GM10266 (cell line): ENCODE measurements at regions not wholly inside any gene's neighbourhood (a gene's known extent, or its start where the extent isn't known, plus 50 kb on each side); places are given as distances from the start of the nearest gene placed in this dataset.

ENCODE experiments used
- DNase-seq: peaks from one replicate; pipeline ENCODE4 v3.0.0; 2012; ENCODE audit errors: extremely low spot score
- TF ChIP-seq, protein P1 (sequence below): IDR thresholded peaks from 2 replicates; pipeline ENCODE4 v1.5.1; 2012; ENCODE audit warnings: mild to moderate bottlenecking, low read depth; ENCODE audit not compliant: control insufficient read depth, insufficient read depth; ENCODE audit errors: missing control alignments

DNA sequence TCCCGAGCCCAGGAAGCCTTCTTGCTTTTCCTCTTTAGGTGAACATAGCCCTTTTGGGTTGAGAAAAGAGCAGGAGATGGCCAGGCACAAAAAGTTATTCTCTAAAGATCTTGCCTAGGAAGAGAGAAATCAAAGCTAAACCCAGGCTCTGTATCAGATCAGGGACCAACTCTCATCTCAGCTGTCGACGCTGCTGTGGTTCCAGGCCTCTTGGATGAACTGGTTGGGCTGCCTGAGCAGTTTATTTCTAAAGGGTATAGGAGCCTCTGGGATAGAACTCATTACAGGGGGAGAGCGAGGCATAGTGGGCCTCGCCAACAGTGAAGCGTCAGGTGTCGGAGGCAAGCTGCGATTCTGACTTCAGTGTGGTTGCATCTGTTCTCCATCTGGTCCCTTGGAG is 82.6 kb upstream of the F3 start:
- TF ChIP-seq, protein P1, sequence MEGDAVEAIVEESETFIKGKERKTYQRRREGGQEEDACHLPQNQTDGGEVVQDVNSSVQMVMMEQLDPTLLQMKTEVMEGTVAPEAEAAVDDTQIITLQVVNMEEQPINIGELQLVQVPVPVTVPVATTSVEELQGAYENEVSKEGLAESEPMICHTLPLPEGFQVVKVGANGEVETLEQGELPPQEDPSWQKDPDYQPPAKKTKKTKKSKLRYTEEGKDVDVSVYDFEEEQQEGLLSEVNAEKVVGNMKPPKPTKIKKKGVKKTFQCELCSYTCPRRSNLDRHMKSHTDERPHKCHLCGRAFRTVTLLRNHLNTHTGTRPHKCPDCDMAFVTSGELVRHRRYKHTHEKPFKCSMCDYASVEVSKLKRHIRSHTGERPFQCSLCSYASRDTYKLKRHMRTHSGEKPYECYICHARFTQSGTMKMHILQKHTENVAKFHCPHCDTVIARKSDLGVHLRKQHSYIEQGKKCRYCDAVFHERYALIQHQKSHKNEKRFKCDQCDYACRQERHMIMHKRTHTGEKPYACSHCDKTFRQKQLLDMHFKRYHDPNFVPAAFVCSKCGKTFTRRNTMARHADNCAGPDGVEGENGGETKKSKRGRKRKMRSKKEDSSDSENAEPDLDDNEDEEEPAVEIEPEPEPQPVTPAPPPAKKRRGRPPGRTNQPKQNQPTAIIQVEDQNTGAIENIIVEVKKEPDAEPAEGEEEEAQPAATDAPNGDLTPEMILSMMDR, result no peak
- DNase-seq, result no peak

DNA sequence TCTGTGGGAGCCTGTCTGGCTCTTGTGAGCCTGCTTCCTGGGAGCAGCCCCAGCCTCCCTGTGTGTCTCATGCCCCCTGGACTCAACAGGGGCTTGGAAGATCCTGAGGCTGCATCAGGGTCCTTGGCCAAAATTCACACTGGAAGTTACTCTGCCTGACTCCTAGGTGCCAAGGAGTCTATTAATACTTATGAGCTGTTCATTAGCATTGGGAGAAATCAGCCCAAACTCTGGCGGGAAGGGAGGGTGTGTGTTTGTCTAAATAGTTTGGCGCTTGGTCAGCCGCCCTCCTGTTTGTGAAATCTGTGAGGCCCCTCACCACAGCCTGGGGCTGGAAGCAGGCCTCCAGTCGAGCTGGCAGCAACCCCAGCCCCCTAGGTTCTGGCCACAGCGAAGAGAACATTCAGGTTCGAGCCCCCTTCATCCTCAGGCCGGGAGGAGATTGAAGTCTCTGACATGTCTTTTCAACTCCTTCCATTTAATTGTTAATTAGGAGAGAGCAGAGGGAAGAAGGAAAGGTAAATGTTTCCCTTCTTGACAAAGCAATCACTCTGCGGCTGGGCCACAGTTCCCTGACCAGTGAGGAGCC is 82.1 kb upstream of the F3 start:
- no peak for DNase-seq
- TF ChIP-seq, protein P1, result no peak

DNA sequence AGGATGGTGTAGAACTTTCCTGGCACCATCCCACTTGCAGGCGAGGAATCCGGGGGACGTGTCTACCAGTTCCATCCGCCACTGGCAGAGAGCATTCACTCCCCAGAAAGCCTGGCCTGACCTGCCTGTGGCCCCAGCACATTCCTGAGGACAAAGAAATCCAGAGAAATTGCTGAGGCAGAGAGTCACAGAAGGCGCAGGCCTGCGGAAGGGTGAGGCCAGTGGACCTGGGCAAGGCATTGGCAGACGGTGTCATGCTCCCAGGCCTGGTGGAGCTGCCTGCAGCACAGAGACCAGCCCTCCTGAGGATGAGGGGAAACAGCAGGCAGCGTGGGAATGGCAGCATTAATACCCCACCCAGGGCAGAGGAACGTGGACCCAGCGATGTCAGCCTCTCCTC is 81.2 kb upstream of the F3 start:
- no peak for DNase-seq
- TF ChIP-seq, protein P1, result no peak

DNA sequence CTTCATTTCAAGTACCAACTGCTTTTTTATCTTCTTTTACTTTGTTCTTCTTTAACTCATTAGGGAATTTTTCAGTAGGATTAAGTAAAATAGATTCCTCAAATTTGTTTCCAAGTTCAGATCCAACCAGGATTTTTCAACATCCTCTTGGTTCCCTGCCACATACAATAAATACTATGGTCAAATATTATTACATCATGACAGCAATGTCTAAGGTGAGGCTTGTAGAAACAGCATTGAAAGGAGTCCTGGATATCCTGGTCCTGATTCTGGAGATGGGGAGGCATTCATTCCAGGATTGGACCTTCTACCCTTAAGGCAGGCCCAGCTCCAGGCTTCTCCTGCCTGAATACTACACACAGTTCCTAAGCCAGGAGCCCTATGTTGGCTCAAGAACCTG is 80.2 kb upstream of the F3 start:
- TF ChIP-seq, protein P1, result no peak
- no peak for DNase-seq

DNA sequence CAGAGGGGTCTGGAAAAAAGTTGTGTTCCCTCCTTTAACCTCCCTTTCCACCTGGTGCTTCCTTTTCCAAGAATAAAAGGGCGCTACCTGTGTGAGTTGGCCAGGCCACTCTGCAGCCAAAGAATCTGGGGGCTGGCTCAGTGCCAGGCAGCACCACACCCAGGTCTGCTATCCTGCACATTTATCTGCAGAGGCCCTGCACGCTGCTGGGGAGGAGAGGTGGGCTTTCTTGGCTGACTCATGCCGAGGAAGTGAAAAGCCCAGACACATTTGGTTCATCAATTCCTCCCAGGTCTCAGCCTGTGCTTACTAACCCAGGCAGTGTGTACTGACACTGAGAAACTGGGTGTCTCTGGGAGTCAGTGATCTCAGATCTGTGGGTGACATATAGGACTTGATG is 79.8 kb upstream of the F3 start:
- TF ChIP-seq, protein P1, result no peak
- DNase-seq, result no peak

DNA sequence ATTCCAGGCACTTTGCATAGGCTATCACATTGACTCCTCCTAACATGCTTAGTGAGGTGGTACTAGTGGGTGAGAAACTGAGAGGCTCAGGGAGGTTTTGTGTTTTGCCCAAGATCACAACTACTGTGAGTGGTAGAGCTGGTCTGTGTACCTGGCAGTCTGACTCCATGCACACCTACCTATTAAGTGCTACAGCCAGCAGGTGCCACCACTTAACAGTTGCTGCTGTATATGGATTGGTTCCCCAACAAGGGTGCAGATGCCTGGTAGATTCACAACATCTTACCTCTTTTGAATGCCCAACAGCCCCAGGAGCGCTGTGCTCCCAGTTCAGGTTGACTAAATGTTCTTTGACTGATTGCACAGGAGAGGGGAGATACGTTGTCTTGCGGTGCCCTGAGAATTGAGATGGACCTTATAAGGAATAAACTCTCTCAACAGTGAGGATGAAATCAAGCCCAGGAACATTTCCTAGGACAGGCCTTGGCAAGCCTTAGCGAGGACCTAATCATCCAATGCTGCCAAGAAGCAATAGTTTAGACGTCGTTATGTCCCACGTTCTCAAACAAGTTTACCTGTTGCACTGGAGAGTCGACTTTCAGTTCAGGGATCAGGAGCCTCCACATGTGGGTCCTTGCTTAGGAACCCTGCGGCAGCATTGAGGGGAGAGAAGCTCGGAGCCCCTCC is 78.9 kb upstream of the F3 start:
- TF ChIP-seq, protein P1, result no peak
- DNase-seq, result no peak

DNA sequence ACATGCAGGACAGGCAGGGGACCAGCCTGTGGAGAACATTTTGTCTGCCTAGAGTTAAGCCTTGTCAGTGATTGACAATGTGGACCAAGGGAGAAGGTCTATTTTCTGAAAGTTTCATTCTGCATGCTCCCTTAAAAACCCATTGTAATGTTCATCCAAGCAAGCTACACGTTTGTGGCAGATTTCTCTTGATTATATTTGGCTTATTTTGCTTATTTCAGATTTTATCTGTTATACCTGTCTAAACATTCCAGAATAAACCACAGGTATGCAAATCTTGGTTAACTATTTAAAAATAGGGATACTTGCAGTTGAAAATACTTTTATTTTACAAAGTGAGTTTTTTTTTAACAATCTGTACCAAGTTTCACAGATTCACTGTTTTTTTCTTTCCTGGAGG is 78.2 kb upstream of the F3 start:
- no peak for DNase-seq
- TF ChIP-seq, protein P1, result no peak
